Naive B cell (primary cell): ENCODE measurements at regions not wholly inside any gene's neighbourhood (a gene's known extent, or its start where the extent isn't known, plus 50 kb on each side); places are given as distances from the start of the nearest gene placed in this dataset.

Experiments
- ATAC-seq, 2 donors: fragments of 150-1000 bp; cut with Tn5 transposase; 2 replicates each; pipeline ENCODE4 v1.10.0; 2021; ENCODE audit warnings: low read depth in 2 of 2, mild to moderate bottlenecking in 2 of 2, moderate library complexity in 2 of 2
- DNase-seq: peaks from one replicate; pipeline ENCODE4 v3.0.0; 2022
- H3K27ac Mint-ChIP-seq, 6 donors: one replicate each; pipeline ENCODE4 v1.8.0; 2020 to 2022; ENCODE audit warnings: mild to moderate bottlenecking in 6 of 6, mixed read lengths in 6 of 6, moderate library complexity in 5 of 6, inconsistent platforms in 2 of 6
- H3K27me3 Mint-ChIP-seq, 3 donors: one replicate each; pipeline ENCODE4 v1.8.0; 2021 to 2022; ENCODE audit warnings: mixed read lengths in 3 of 3, mild to moderate bottlenecking in 1 of 3
- H3K36me3 Mint-ChIP-seq, 2 donors: one replicate each; pipeline ENCODE4 v1.8.0; 2020 to 2022; ENCODE audit warnings: mixed read lengths in 2 of 2, inconsistent platforms in 1 of 2, mild to moderate bottlenecking in 1 of 2
- H3K4me1 Mint-ChIP-seq, 3 donors: one replicate each; pipeline ENCODE4 v1.8.0; 2020 to 2022; ENCODE audit warnings: mixed read lengths in 3 of 3, inconsistent platforms in 1 of 3, mild to moderate bottlenecking in 1 of 3, moderate library complexity in 1 of 3
- H3K4me3 Mint-ChIP-seq, 8 donors: one replicate each; pipeline ENCODE4 v1.8.0; 2020 to 2022; ENCODE audit warnings: mild to moderate bottlenecking in 8 of 8, mixed read lengths in 8 of 8, moderate library complexity in 8 of 8, inconsistent platforms in 2 of 8
- H3K9me3 Mint-ChIP-seq, 7 donors: one replicate each; pipeline ENCODE4 v1.8.0; 2020 to 2022; ENCODE audit warnings: mixed read lengths in 7 of 7, mild to moderate bottlenecking in 5 of 7, inconsistent platforms in 2 of 7, moderate library complexity in 1 of 7

- H3K36me3 Mint-ChIP-seq: no peaks in the 10 kb centered on the region
- ATAC-seq (no peak), DNase-seq (no peak)
- peaks cover 0 to 4% (median 0%) of the 10 kb centered on the region in 3 donors for H3K4me1 Mint-ChIP-seq
- no peak overlapping the region for H3K4me3 Mint-ChIP-seq
- H3K9me3 Mint-ChIP-seq: no peaks in the 10 kb centered on the region
- no peak overlapping the region for H3K27ac Mint-ChIP-seq
- H3K27me3 Mint-ChIP-seq: peaks cover 0 to 3% (median 0%) of the 10 kb centered on the region in 3 donors
Measured at GRCh38 chr7:136036336-136036735, 59.2 kb upstream of the MTPN start.

GRCh38 chr7:136034132-136034531 is 57.0 kb upstream of the MTPN start:
- Mint-ChIP-seq H3K4me3 (no peak overlapping the region), H3K27me3 (peaks cover 0 to 3% (median 0%) of the 10 kb centered on the region in 3 donors), H3K36me3 (no peaks in the 10 kb centered on the region), H3K4me1 (no peaks in the 10 kb centered on the region), H3K27ac (no peak overlapping the region), H3K9me3 (no peaks in the 10 kb centered on the region)
- no peak for DNase-seq
- ATAC-seq: no peak

GRCh38 chr7:136033413-136034031 is 56.4 kb upstream of the MTPN start:
- DNase-seq (no peak), ATAC-seq (no peak)
- no peak overlapping the region for H3K27ac Mint-ChIP-seq
- peaks cover under 1 to 2% of the 10 kb centered on the region in 2 donors for H3K36me3 Mint-ChIP-seq
- H3K27me3 Mint-ChIP-seq: peaks cover 0 to 3% (median 2%) of the 10 kb centered on the region in 3 donors
- no peaks in the 10 kb centered on the region for H3K4me1 Mint-ChIP-seq
- H3K9me3 Mint-ChIP-seq: no peaks in the 10 kb centered on the region
- no peak overlapping the region for H3K4me3 Mint-ChIP-seq

GRCh38 chr7:136030867-136031318 is 53.7 kb upstream of the MTPN start:
- H3K36me3 Mint-ChIP-seq: peaks cover 14 to 15% of the 10 kb centered on the region in 2 donors
- no peaks in the 10 kb centered on the region for H3K9me3 Mint-ChIP-seq
- ATAC-seq: no peak
- no peak overlapping the region for H3K27ac Mint-ChIP-seq
- H3K27me3 Mint-ChIP-seq: peaks cover 0 to 6% (median 3%) of the 10 kb centered on the region in 3 donors
- H3K4me1 Mint-ChIP-seq: no peaks in the 10 kb centered on the region
- no peak overlapping the region for H3K4me3 Mint-ChIP-seq
- DNase-seq: no peak

- DNase-seq (no peak), ATAC-seq (no peak)
- H3K4me3 Mint-ChIP-seq: no peak overlapping the region
- no peak overlapping the region for H3K27ac Mint-ChIP-seq
- H3K9me3 Mint-ChIP-seq: no peaks in the 10 kb centered on the region
- H3K36me3 Mint-ChIP-seq: peaks cover 14 to 15% of the 10 kb centered on the region in 2 donors
- peaks cover 0 to 6% (median 3%) of the 10 kb centered on the region in 3 donors for H3K27me3 Mint-ChIP-seq
- no peaks in the 10 kb centered on the region for H3K4me1 Mint-ChIP-seq
Measured at GRCh38 chr7:136030330-136030729, 53.2 kb upstream of the MTPN start.

GRCh38 chr7:136027160-136027559 is 50.0 kb upstream of the MTPN start:
- Mint-ChIP-seq H3K27me3 (peaks cover 0 to 6% (median 3%) of the 10 kb centered on the region in 3 donors), H3K4me1 (peaks cover 0 to 7% (median 6%) of the 10 kb centered on the region in 3 donors), H3K36me3 (peaks cover 14 to 15% of the 10 kb centered on the region in 2 donors), H3K27ac (no peak overlapping the region), H3K9me3 (no peaks in the 10 kb centered on the region), H3K4me3 (no peak overlapping the region)
- ATAC-seq (no peak), DNase-seq (no peak)
